PC-3 (cell line): ENCODE measurements at regions not wholly inside any gene's neighbourhood (a gene's known extent, or its start where the extent isn't known, plus 50 kb on each side); places are given as distances from the start of the nearest gene placed in this dataset.

ENCODE experiments used
- ATAC-seq: fragments of 200-7000 bp; cut with Tn5 transposase; 2 replicates; pipeline ENCODE4 v1.9.1; 2020; ENCODE audit warnings: mild to moderate bottlenecking, moderate library complexity
- BruUV-seq: library from RNA; stranded (reverse); fragments of 400-500 nt; replicated peaks from 2 replicates; lab custom pipeline; 2021; lab: Mats Ljungman, UMichigan
- CTCF ChIA-PET: fragments of 300-600 bp; sonication (Branson Sonifier 250); formaldehyde crosslinking; loops from one replicate; lab custom pipeline; 2022; ENCODE audit warnings: antibody characterized with exemption; lab: Charles Lee
- POLR2A ChIA-PET: fragments of 300-600 bp; sonication (Branson Sonifier 250); formaldehyde crosslinking; loops from one replicate; lab custom pipeline; 2022; ENCODE audit warnings: antibody characterized with exemption; ENCODE audit not compliant: unreplicated experiment; lab: Charles Lee
- DNase-seq: peaks from one replicate; pipeline ENCODE4 v3.0.0-alpha.2; 2015
- H2AFZ ChIP-seq: fragments of 300-600 bp; sonication (generic); 2 replicates; pipeline ENCODE4 v1.6.0; 2016; ENCODE audit warnings: antibody characterized with exemption, low read length
- H3F3A ChIP-seq: fragments of 300-600 bp; sonication (generic); one replicate; pipeline ENCODE4 v1.6.0; 2017; ENCODE audit warnings: antibody characterized with exemption, low read length, control low read depth, mild to moderate bottlenecking; ENCODE audit not compliant: unreplicated experiment
- H3K27ac ChIP-seq: fragments of 300-600 bp; sonication (generic); 2 replicates; pipeline ENCODE4 v1.5.1; 2016; ENCODE audit warnings: mild to moderate bottlenecking, low read length
- H3K27me3 ChIP-seq: fragments of 300-600 bp; sonication (generic); 2 replicates; pipeline ENCODE4 v1.6.1; 2016; ENCODE audit warnings: low read length, mixed read lengths
- H3K36me3 ChIP-seq: fragments of 300-600 bp; sonication (generic); 2 replicates; pipeline ENCODE4 v1.6.1; 2016; ENCODE audit warnings: low read depth, mixed run types, low read length, mixed read lengths
- H3K4me1 ChIP-seq: fragments of 300-600 bp; sonication (generic); 2 replicates; pipeline ENCODE4 v1.5.1; 2016; ENCODE audit warnings: low read length; ENCODE audit not compliant: insufficient read depth
- H3K4me2 ChIP-seq: fragments of 300-600 bp; sonication (generic); 2 replicates; pipeline ENCODE4 v1.6.0; 2016; ENCODE audit warnings: low read length
- H3K4me3 ChIP-seq: fragments of 300-600 bp; sonication (generic); 2 replicates; pipeline ENCODE4 v1.5.1; 2016; ENCODE audit warnings: mild to moderate bottlenecking, low read length, mixed read lengths
- H3K79me2 ChIP-seq: fragments of 300-600 bp; sonication (generic); 2 replicates; pipeline ENCODE4 v1.6.1; 2017; ENCODE audit warnings: low read length, mixed read lengths
- H3K9ac ChIP-seq: fragments of 300-600 bp; sonication (generic); 2 replicates; pipeline ENCODE4 v1.6.0; 2016; ENCODE audit warnings: mild to moderate bottlenecking, low read length
- H3K9me2 ChIP-seq: fragments of 300-600 bp; sonication (generic); replicated peaks from 2 replicates; pipeline ENCODE4 v1.6.1; 2016; ENCODE audit warnings: mixed run types, low read length, mixed read lengths
- H3K9me3 ChIP-seq: fragments of 300-600 bp; sonication (generic); 2 replicates; pipeline ENCODE4 v1.6.1; 2016; ENCODE audit warnings: low read length, mixed read lengths
- H4K20me1 ChIP-seq: fragments of 300-600 bp; sonication (generic); 2 replicates; pipeline ENCODE4 v1.6.1; 2016; ENCODE audit warnings: low read length, mixed read lengths
- EZH2 ChIP-seq: fragments of 300-600 bp; sonication (generic); IDR thresholded peaks from one replicate; pipeline ENCODE4 v1.6.1; 2017; ENCODE audit warnings: antibody characterized with exemption, mild to moderate bottlenecking, low read length; ENCODE audit not compliant: unreplicated experiment
- EZH2phosphoT487 ChIP-seq: fragments of 300-600 bp; sonication (generic); IDR thresholded peaks from 2 replicates; pipeline ENCODE4 v1.6.1; 2018; ENCODE audit warnings: mild to moderate bottlenecking, antibody characterized with exemption, low read length, borderline replicate concordance
- intact Hi-C: fragments of 100-400 bp; cut with micrococcal nuclease; formaldehyde crosslinking; loops from 2 replicates; pipeline ENCODE4 v1.9.0; 2023
- TF ChIP-seq, protein P1 (sequence below): fragments of 300-600 bp; sonication (generic); conservative IDR thresholded peaks from 2 replicates; pipeline ENCODE4 v1.5.1; 2017; ENCODE audit warnings: antibody characterized with exemption, low read depth, mild to moderate bottlenecking, low read length

DNA sequence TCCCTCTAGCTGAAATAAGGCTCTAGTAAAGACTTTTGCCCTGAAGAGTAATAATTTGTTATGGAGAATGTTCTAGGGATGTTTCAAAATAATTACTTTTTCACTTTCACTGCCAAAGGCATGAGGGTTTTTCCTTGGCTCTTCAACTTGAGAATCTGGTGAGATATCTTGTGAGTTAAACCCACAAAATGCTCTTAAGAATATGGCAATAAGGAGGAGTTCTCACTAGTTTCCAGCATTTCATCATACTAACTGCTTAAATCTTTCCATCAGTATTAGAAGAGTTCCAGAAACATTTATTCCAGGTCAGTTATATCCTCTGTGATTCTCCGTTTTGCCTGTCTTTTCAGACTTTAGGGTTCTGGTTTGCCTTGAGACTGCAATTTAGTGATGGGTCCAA, 785.6 kb upstream of the GJE1 start:
- DNase-seq (no peak), ATAC-seq (no peak)
- H3K4me3 ChIP-seq = no peak overlapping the region
- no peak overlapping the region for H3K27ac ChIP-seq
- H4K20me1 ChIP-seq = no peaks in the 10 kb centered on the region
- H3K9ac ChIP-seq = no peak overlapping the region
- H3K36me3 ChIP-seq = no peaks in the 10 kb centered on the region
- no peaks in the 10 kb centered on the region for H3K27me3 ChIP-seq
- H3F3A ChIP-seq = no peaks in the 10 kb centered on the region
- BruUV-seq = no TSS peak
- no peaks in the 10 kb centered on the region for H3K9me2 ChIP-seq
- H3K79me2 ChIP-seq = no peaks in the 10 kb centered on the region
- H3K4me1 ChIP-seq = no peaks in the 10 kb centered on the region
- H3K9me3 ChIP-seq = no peaks in the 10 kb centered on the region
- intact Hi-C loops = no loop called here
- CTCF ChIA-PET = no interaction called here
- no peak overlapping the region for H3K4me2 ChIP-seq
- POLR2A ChIA-PET = no interaction called here
- H2AFZ ChIP-seq = no peak overlapping the region
- TF ChIP-seq EZH2 = no peak

DNA sequence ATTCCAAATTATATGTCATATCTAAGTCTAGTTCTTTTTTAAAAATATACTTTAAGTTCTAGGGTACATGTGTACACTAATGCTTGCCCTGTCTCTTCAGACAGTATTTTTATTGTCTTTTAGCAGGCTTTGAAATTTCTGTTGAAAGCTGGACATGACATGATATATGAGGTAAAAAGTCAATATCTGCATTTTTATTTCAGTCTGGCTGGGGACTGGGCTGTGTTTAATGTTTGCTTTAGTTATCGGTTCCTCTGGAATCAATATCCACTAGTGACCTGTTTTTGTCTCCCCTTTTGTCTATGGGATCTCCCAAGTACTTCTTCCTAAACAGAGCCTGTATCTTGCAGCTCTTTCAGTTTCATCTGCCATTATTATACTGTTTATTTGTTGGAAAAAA, 786.2 kb upstream of the GJE1 start:
- H3K4me2 ChIP-seq = no peak overlapping the region
- no peak for TF ChIP-seq EZH2phosphoT487
- TF ChIP-seq, protein P1, sequence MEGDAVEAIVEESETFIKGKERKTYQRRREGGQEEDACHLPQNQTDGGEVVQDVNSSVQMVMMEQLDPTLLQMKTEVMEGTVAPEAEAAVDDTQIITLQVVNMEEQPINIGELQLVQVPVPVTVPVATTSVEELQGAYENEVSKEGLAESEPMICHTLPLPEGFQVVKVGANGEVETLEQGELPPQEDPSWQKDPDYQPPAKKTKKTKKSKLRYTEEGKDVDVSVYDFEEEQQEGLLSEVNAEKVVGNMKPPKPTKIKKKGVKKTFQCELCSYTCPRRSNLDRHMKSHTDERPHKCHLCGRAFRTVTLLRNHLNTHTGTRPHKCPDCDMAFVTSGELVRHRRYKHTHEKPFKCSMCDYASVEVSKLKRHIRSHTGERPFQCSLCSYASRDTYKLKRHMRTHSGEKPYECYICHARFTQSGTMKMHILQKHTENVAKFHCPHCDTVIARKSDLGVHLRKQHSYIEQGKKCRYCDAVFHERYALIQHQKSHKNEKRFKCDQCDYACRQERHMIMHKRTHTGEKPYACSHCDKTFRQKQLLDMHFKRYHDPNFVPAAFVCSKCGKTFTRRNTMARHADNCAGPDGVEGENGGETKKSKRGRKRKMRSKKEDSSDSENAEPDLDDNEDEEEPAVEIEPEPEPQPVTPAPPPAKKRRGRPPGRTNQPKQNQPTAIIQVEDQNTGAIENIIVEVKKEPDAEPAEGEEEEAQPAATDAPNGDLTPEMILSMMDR = no peak
- no peak for TF ChIP-seq EZH2
- no peaks in the 10 kb centered on the region for H3F3A ChIP-seq
- no peak overlapping the region for H3K9ac ChIP-seq
- DNase-seq (no peak), ATAC-seq (no peak)
- no peaks in the 10 kb centered on the region for H3K4me1 ChIP-seq
- no TSS peak for BruUV-seq
- H3K36me3 ChIP-seq = no peaks in the 10 kb centered on the region
- H3K4me3 ChIP-seq = no peak overlapping the region
- no peaks in the 10 kb centered on the region for H3K9me2 ChIP-seq
- H3K9me3 ChIP-seq = no peaks in the 10 kb centered on the region
- intact Hi-C loops = no loop called here
- H4K20me1 ChIP-seq = no peaks in the 10 kb centered on the region
- no peak overlapping the region for H3K27ac ChIP-seq
- ChIA-PET CTCF (no interaction called here), POLR2A (no interaction called here)
- H3K27me3 ChIP-seq = no peaks in the 10 kb centered on the region
- H3K79me2 ChIP-seq = no peaks in the 10 kb centered on the region
- no peak overlapping the region for H2AFZ ChIP-seq

DNA sequence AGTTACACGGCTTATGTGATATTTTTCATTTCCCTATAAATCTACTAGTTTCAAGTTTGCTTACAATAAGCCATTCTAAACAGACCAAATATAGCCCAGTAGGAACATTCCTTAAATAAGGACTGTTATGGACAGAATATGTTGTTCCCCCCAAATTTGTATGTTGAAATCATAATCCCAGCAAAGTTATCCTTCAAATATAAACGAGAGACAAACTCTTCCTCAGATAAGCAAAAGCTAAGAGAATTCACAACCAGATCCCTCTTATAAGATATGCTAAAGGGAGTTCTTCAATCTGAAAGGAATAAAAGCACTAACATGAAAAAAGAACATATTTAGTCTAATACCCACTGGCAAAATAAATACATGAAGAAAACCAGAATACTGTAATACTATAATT, 795.5 kb upstream of the GJE1 start:
- H3K27ac ChIP-seq = no peak overlapping the region
- ChIA-PET CTCF (no interaction called here), POLR2A (no interaction called here)
- H3K9me3 ChIP-seq = no peaks in the 10 kb centered on the region
- no peaks in the 10 kb centered on the region for H3K27me3 ChIP-seq
- no peaks in the 10 kb centered on the region for H3K4me1 ChIP-seq
- TF ChIP-seq EZH2phosphoT487 = no peak
- no peak for TF ChIP-seq EZH2
- TF ChIP-seq, protein P1 = no peak
- H3K9me2 ChIP-seq = no peaks in the 10 kb centered on the region
- no peaks in the 10 kb centered on the region for H3K79me2 ChIP-seq
- ATAC-seq (no peak), DNase-seq (no peak)
- intact Hi-C loops = no loop called here
- H3K4me3 ChIP-seq = no peak overlapping the region
- no TSS peak for BruUV-seq
- H3K4me2 ChIP-seq = no peak overlapping the region
- no peaks in the 10 kb centered on the region for H3K36me3 ChIP-seq
- H3F3A ChIP-seq = no peaks in the 10 kb centered on the region
- no peak overlapping the region for H3K9ac ChIP-seq
- no peak overlapping the region for H2AFZ ChIP-seq
- H4K20me1 ChIP-seq = no peaks in the 10 kb centered on the region
